ENCODE measurements at regions not wholly inside any gene's neighbourhood (a gene's known extent, or its start where the extent isn't known, plus 50 kb on each side); places are given as distances from the start of the nearest gene placed in this dataset.

GRCh38 chr21:27390384-27390783, 423.5 kb upstream of the ADAMTS5 start (continued):
- TF ChIP-seq ERG (CRISPR knock-in tag; IDR thresholded peaks at IDR 0.05) (no peak), ATF1 (CRISPR knock-in tag; IDR thresholded peaks at IDR 0.05) (no peak), KAT7 (CRISPR knock-in tag; IDR thresholded peaks at IDR 0.05; ENCODE audit: borderline replicate concordance) (no peak), ZNF281 (CRISPR knock-in tag; IDR thresholded peaks at IDR 0.05) (no peak), PREB (CRISPR knock-in tag; IDR thresholded peaks at IDR 0.05; ENCODE audit: borderline replicate concordance) (no peak), ZNF396 (CRISPR knock-in tag; IDR thresholded peaks at IDR 0.05; ENCODE audit: borderline replicate concordance) (no peak), SP1 (CRISPR knock-in tag; conservative IDR thresholded peaks at IDR 0.05) (no peak), TEAD4 (CRISPR knock-in tag; IDR thresholded peaks at IDR 0.05) (no peak), CBFB (CRISPR knock-in tag; IDR thresholded peaks at IDR 0.05; ENCODE audit: low read depth) (no peak), ZNF232 (CRISPR knock-in tag; IDR thresholded peaks at IDR 0.05) (no peak), USF2 (CRISPR knock-in tag; IDR thresholded peaks at IDR 0.05) (no peak)

GRCh38 chr21:27388825-27389224, 421.9 kb upstream of the ADAMTS5 start:
- ATAC-seq = no peak
- peaks cover 10% of the 10 kb centered on the region for H3K4me1 Mint-ChIP-seq
- ChIA-PET CTCF (no interaction called here), POLR2A (no interaction called here)
- no peaks in the 10 kb centered on the region for H3K27me3 Mint-ChIP-seq (ENCODE audit: low read depth)
- TF ChIP-seq JAZF1 (CRISPR knock-in tag; IDR thresholded peaks at IDR 0.05) (no peak), ATF2 (CRISPR knock-in tag; IDR thresholded peaks at IDR 0.05; ENCODE audit: borderline replicate concordance, low read depth) (no peak), TEAD4 (CRISPR knock-in tag; IDR thresholded peaks at IDR 0.05) (no peak), JUN (CRISPR knock-in tag; IDR thresholded peaks at IDR 0.05) (no peak), CBFB (CRISPR knock-in tag; IDR thresholded peaks at IDR 0.05; ENCODE audit: low read depth) (no peak), ATF3 (CRISPR knock-in tag; conservative IDR thresholded peaks at IDR 0.05) (no peak), RORB (CRISPR knock-in tag; IDR thresholded peaks at IDR 0.05) (no peak), FOXJ3 (CRISPR knock-in tag; IDR thresholded peaks at IDR 0.05; ENCODE audit: borderline replicate concordance) (no peak), ZNF263 (CRISPR knock-in tag; IDR thresholded peaks at IDR 0.05; ENCODE audit: low read depth) (no peak), PRRX2 (CRISPR knock-in tag; IDR thresholded peaks at IDR 0.05) (no peak), ZNF416 (CRISPR knock-in tag; IDR thresholded peaks at IDR 0.05) (no peak), FOXK1 (CRISPR knock-in tag; IDR thresholded peaks at IDR 0.05) (no peak), NR2C2 (CRISPR knock-in tag; IDR thresholded peaks at IDR 0.05) (no peak), ZNF512 (CRISPR knock-in tag; IDR thresholded peaks at IDR 0.05; ENCODE audit: borderline replicate concordance) (no peak), CREM (CRISPR knock-in tag; IDR thresholded peaks at IDR 0.05) (no peak), ERG (CRISPR knock-in tag; IDR thresholded peaks at IDR 0.05) (no peak)
- no peak for DNase-seq (ENCODE audit: low spot score)
- no peak overlapping the region for H3K27ac Mint-ChIP-seq
- H3K9me3 Mint-ChIP-seq = peaks cover 4% of the 10 kb centered on the region
- H3K36me3 Mint-ChIP-seq = no peaks in the 10 kb centered on the region
- H3K4me3 Mint-ChIP-seq = no peak overlapping the region
